ENCODE measurements at regions not wholly inside any gene's neighbourhood (a gene's known extent, or its start where the extent isn't known, plus 50 kb on each side); places are given as distances from the start of the nearest gene placed in this dataset.

- Histone ChIP-seq H3K4me2 (no peak overlapping the region), H3K9ac (no peak overlapping the region), H3K4me3 (no peak overlapping the region), H3K79me2 (ENCODE audit: low read depth) (no peaks in the 10 kb centered on the region), H3F3A (ENCODE audit: low read depth) (no peaks in the 10 kb centered on the region), H3K27me3 (no peaks in the 10 kb centered on the region), H4K20me1 (ENCODE audit: low read depth) (no peaks in the 10 kb centered on the region), H3K4me1 (no peaks in the 10 kb centered on the region), H3K27ac (no peak overlapping the region), H3K9me3 (ENCODE audit: low read depth) (no peaks in the 10 kb centered on the region), H3K36me3 (no peaks in the 10 kb centered on the region), H2AFZ (replicated peaks) (no peak overlapping the region)
- H3K27ac Mint-ChIP-seq = no peak overlapping the region
- peaks cover 5% of the 10 kb centered on the region for H3K9me3 Mint-ChIP-seq
- H3K27me3 Mint-ChIP-seq (ENCODE audit: insufficient read depth, low read depth) = no peaks in the 10 kb centered on the region
- H3K36me3 Mint-ChIP-seq = no peaks in the 10 kb centered on the region
- peaks cover 15% of the 10 kb centered on the region for H3K4me1 Mint-ChIP-seq
- TF ChIP-seq EZH2 (IDR thresholded peaks at IDR 0.05) (no peak), EZH2phosphoT487 (IDR thresholded peaks at IDR 0.05) (no peak)
- TF ChIP-seq, protein P1, sequence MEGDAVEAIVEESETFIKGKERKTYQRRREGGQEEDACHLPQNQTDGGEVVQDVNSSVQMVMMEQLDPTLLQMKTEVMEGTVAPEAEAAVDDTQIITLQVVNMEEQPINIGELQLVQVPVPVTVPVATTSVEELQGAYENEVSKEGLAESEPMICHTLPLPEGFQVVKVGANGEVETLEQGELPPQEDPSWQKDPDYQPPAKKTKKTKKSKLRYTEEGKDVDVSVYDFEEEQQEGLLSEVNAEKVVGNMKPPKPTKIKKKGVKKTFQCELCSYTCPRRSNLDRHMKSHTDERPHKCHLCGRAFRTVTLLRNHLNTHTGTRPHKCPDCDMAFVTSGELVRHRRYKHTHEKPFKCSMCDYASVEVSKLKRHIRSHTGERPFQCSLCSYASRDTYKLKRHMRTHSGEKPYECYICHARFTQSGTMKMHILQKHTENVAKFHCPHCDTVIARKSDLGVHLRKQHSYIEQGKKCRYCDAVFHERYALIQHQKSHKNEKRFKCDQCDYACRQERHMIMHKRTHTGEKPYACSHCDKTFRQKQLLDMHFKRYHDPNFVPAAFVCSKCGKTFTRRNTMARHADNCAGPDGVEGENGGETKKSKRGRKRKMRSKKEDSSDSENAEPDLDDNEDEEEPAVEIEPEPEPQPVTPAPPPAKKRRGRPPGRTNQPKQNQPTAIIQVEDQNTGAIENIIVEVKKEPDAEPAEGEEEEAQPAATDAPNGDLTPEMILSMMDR (IDR thresholded peaks at IDR 0.05) = no peak
- DNase-seq (ENCODE audit: low spot score) = no peak
- no peak overlapping the region for H3K4me3 Mint-ChIP-seq
Measured at GRCh38 chr2:128818704-128819491, 500.2 kb upstream of the HS6ST1 start.

DNA sequence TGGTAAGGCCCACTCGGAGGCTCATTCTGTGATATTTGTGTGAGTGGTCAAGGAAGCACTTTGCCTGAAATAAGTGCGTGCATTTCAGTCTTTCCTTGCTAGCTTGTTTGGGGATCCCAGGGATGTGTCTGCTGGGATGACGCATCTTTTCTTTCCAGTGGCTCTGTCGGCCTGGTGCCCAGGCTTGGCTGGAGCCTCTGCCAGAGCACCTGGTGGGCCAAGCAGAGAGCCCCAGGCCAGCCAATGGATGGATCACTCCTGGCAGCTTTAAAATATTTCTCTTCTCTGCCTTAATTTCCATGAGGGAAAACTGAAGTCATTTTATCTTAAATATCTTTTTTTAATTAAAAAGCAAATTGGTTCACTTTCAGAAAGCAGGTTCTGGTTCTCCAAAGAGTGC lies 501.8 kb upstream of the HS6ST1 start:
- H3K27me3 Mint-ChIP-seq (ENCODE audit: insufficient read depth, low read depth) = no peaks in the 10 kb centered on the region
- H3K27ac Mint-ChIP-seq = no peak overlapping the region
- Histone ChIP-seq H3K36me3 (no peaks in the 10 kb centered on the region), H3K4me1 (no peaks in the 10 kb centered on the region), H3K4me2 (no peak overlapping the region), H3K9ac (no peak overlapping the region), H3K27ac (no peak overlapping the region), H3F3A (ENCODE audit: low read depth) (no peaks in the 10 kb centered on the region), H3K9me3 (ENCODE audit: low read depth) (no peaks in the 10 kb centered on the region), H3K4me3 (no peak overlapping the region), H3K27me3 (no peaks in the 10 kb centered on the region), H4K20me1 (ENCODE audit: low read depth) (no peaks in the 10 kb centered on the region), H3K79me2 (ENCODE audit: low read depth) (no peaks in the 10 kb centered on the region), H2AFZ (replicated peaks) (no peak overlapping the region)
- H3K9me3 Mint-ChIP-seq = peaks cover 7% of the 10 kb centered on the region
- no peak overlapping the region for H3K4me3 Mint-ChIP-seq
- H3K4me1 Mint-ChIP-seq = peaks cover 15% of the 10 kb centered on the region
- TF ChIP-seq EZH2phosphoT487 (IDR thresholded peaks at IDR 0.05) (no peak), EZH2 (IDR thresholded peaks at IDR 0.05) (no peak)
- TF ChIP-seq, protein P1 (IDR thresholded peaks at IDR 0.05) = no peak
- no peak for DNase-seq (ENCODE audit: low spot score)
- no peaks in the 10 kb centered on the region for H3K36me3 Mint-ChIP-seq

- no peaks in the 10 kb centered on the region for H3K36me3 Mint-ChIP-seq
- H3K27ac ChIP-seq = no peak overlapping the region
Measured at GRCh38 chr2:128821010-128821409, 502.3 kb upstream of the HS6ST1 start.

More at GRCh38 chr2:128821010-128821409, 502.3 kb upstream of the HS6ST1 start:
- Mint-ChIP-seq H3K4me1 (peaks cover 15% of the 10 kb centered on the region), H3K9me3 (peaks cover 6% of the 10 kb centered on the region), H3K27ac (no peak overlapping the region), H3K4me3 (no peak overlapping the region), H3K27me3 (ENCODE audit: insufficient read depth, low read depth) (no peaks in the 10 kb centered on the region)
- Histone ChIP-seq H4K20me1 (ENCODE audit: low read depth) (no peaks in the 10 kb centered on the region), H3K4me2 (no peak overlapping the region), H3K36me3 (no peaks in the 10 kb centered on the region), H3K9me3 (ENCODE audit: low read depth) (no peaks in the 10 kb centered on the region), H3K79me2 (ENCODE audit: low read depth) (no peaks in the 10 kb centered on the region), H3K27me3 (no peaks in the 10 kb centered on the region), H3K4me1 (no peaks in the 10 kb centered on the region), H3K4me3 (no peak overlapping the region), H3F3A (ENCODE audit: low read depth) (no peaks in the 10 kb centered on the region), H3K9ac (no peak overlapping the region), H2AFZ (replicated peaks) (no peak overlapping the region)
- TF ChIP-seq, protein P1 (IDR thresholded peaks at IDR 0.05) = no peak
- TF ChIP-seq EZH2 (IDR thresholded peaks at IDR 0.05) (no peak), EZH2phosphoT487 (IDR thresholded peaks at IDR 0.05) (no peak)
- no peak for DNase-seq (ENCODE audit: low spot score)

All from neural progenitor cell (in vitro differentiated cells).